ENCODE measurements at regions not wholly inside any gene's neighbourhood (a gene's known extent, or its start where the extent isn't known, plus 50 kb on each side); places are given as distances from the start of the nearest gene placed in this dataset.

DNA sequence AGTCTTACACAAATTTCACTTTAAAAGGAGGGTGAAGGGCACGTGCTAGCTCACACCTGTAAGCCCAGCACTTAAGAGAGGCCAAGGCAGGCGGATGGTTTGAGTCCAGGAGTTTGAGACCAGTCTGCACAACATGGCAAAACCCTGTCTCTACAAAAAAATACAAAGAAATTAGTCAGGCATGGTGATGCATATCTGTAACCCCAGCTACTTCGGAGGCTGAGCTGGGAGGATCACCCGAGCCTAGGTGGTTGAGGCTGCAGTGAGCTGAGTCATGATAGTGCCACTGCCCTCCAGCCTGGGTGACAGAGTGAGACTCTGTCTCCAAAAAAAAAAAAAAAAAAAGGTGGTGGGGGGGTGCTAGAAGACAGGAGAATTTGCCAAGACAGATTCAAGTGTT is 237.3 kb upstream of the KLF14 start:
- peak; percentile 74 for DNase-seq

DNA sequence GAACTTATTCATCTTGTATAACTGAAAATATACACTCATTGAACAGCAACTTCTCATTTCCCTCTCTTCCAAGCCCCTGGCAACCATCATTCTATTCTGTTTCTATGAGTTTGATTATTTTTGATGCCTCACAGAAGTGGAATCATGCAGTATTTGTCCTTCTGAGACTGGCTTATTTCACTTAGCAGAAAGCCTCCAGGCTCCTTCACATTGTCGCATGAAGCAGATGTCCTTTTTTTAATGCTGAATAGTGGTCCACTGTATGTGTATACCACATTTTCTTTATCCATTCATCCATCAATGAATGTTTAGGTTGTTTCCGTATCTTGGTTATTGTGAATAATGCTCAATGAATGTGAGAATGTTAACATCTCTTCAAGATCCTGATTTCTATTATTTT is 238.2 kb upstream of the KLF14 start:
- DNase-seq, result no peak

DNA sequence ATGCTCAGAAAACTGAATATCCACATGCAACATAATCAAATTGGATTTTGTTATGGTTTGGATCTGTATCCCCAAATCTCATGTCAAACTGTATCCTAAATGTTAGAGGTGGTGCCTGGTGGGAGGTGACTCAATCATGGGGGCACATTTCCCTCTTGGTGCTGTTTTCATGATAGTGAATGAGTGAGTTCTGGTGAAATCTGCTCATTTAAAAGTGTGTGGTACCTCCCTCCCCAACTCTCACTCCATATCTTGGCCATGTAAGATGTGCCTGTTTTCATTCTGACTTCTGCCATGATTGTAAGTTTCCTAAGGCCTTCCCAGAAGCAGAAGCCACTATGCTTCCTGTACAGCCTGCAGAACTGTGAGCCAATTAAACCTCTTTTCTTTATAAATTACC is 239.6 kb upstream of the KLF14 start:
- peak; percentile 48 for DNase-seq

- DNase-seq, result no peak
These were observed 240.2 kb upstream of the KLF14 start for GRCh38 chr7:130974169-130974568.

- no peak for DNase-seq
These were observed 240.8 kb upstream of the KLF14 start for GRCh38 chr7:130974794-130975193.

DNA sequence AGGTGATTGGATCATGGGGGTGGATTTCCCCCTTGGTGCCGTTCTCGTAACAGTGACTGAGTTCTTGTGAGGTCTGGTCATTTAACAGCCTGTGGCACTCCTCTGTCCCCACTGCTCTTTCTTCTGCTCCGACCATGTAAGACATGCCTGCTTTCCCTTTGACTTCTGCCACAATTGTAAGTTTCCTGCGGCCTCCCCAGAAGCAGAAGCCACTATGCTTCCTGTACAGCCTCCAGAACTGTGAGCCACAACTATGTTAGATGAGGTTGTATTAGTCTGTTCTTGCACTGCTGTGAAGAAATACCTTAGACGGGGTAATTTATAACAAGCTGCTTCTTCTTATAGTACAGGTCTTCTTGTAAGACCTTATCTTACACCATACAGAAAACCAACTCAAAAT is 241.7 kb upstream of the KLF14 start:
- DNase-seq, result no peak

- DNase-seq, result no peak
These were observed 248.2 kb upstream of the KLF14 start for GRCh38 chr7:130982160-130982638.

DNA sequence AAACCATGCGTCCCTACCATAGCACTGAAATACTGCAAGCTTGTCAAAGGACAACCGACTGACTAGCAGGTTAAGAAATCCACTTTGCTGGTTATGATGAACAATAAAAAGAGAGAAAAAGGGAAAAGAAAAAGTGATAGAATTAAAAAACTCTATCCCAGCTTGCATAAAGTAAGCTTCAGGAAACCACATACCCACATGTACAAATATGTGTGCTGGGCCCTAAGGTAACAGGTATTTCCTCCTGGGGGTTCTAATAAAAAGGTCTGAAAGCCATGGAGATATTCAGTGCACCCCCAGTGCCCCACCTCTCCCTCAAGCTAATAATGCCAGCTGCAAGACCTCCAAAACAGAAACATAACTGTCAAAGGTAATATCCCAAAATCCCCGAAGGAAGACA is 248.6 kb upstream of the KLF14 start:
- DNase-seq, result no peak

DNA sequence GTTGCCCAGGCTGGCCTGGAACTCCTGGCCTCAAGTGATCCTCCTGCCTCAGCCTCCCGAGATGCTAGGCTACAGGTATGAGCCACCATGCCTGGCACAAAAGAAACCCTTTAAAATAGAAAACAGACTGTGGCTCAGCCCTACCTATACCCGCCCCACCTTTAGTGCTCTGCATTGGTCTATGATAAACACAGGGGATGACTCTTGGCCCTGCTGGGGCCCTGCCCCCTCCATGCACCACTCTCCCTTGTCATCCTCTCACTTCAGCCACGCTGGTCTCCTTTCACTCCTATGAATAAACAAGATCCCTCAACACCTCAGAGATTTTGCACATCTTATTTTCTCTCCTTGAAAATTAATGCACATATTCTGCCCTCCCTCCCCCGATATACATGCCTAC is 251.4 kb upstream of the KLF14 start:
- DNase-seq, result peak; percentile 38

GRCh38 chr7:130986261-130986690 is 252.3 kb upstream of the KLF14 start:
- DNase-seq, result no peak

DNA sequence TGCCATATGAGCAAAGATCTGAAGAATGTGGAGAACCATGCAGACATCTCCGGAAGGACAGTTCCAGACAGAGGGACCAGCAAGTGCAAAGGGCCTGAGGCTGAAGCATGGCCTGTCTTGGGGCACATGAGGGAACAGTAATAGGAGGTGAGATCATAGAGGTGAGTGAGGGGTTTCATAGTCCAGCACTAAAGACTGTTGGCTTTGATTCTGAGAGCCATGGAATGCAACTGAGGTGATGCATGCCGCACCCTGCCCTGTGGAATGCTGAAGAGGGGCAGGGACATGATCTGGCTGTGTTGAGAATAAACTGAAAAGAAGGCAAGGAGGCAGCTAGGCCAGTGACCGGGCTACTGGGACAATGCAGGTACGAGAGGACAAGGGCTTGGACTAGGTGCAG is 253.1 kb upstream of the KLF14 start:
- no peak for DNase-seq

- DNase-seq, result no peak
These were observed 254.4 kb upstream of the KLF14 start for GRCh38 chr7:130988443-130988842.

DNA sequence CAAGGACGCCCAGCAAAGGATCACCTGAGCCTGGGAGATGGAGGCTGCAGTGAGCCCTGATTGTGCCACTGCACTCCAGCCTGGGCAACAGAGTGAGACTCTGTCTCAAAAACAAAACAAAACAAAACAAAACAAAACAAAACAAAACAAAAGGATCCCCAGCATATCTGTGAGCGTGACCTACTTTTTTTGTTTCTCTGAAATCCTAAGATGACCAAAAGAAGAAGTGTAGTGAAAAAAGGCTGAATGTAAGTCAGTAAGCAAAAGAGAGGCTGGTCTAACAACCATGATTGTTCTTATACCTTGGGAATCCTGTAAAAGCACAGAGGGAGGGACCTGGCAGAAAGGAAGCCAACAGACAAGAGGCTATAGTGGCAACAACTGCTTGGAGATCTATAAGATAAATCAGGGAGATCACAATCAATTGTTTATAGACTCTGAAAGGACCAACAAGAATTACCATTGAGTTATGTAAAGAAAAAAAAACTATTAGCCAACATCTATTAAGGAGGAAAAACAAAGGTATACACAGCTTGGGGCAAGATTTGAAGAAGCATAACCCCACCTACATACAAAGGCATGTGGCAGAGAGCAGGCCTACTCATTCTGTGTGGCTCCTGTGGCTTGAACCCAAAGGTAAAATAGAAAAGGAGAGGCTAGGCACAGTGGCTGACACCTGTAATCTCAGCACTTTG is 255.2 kb upstream of the KLF14 start:
- no peak for DNase-seq

- DNase-seq, result peak; percentile 22
These were observed 256.3 kb upstream of the KLF14 start for GRCh38 chr7:130990178-130990832.

DNA sequence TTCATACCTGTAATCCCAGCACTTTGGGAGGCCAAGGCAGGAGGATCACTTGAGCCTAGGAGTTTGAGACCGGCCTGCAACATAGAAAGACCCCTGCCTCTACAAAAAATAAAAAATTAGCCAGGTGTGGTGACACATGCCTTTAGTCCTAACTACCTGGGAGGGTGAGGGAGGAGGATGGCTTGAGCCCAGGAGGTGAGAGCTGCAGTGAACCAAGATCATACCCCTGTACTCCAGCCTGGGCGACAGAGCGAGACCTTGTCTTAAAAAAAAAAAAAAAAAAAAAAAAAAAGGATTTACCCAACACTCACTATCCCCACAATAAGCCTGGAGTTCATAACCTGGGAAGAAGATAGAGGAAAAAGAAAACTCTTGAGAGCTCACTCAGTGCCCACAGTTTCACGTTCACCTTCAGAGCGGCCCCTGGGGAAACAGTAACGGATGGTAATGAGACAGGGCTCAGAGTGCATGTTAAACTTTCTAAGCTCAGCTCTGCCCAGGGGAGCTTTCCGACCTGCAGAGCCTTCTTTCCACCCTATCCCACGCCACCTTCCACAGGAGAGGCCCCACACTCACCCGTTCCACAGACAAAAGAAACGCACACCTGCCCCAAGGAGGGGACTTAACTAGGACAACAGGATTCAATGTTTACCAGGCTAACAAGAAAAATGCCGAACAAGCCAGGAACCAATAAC is 259.8 kb upstream of the KLF14 start:
- no peak for DNase-seq

DNA sequence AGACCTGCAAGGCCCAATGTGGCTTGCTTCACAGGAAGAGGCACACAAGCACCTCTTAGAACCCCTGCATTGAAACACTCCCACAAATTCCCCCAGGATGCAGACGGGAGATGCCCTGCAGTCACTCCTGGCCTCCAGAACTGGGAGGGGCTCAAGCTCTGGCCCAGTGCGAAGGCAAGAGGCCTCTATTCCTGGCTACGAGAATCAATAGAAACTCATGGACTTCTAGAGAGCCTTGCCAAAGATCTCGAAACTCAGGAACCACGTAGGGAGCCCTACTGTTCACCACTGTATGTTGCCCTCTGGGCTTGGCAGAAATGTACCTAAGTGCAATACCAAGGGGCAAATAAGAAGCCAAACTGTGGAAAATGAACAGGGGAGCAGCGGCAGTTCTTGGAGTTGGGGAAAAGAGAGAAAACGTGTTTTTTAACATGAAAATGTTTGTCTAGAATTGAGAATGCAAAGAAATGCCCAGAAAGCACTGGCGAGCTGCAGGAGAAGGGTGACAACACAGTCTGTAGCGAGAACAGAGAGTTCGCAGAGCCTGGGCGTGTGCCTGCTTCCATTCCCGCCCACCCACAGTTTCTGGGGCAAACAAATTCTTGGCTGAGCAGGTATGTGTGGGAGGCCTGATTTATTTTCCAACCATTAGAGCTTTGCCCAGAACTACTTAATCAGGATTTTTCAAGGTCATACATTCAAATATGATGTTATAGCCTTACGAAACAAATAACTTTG is 260.5 kb upstream of the KLF14 start:
- peak; percentile 31 for DNase-seq

DNA sequence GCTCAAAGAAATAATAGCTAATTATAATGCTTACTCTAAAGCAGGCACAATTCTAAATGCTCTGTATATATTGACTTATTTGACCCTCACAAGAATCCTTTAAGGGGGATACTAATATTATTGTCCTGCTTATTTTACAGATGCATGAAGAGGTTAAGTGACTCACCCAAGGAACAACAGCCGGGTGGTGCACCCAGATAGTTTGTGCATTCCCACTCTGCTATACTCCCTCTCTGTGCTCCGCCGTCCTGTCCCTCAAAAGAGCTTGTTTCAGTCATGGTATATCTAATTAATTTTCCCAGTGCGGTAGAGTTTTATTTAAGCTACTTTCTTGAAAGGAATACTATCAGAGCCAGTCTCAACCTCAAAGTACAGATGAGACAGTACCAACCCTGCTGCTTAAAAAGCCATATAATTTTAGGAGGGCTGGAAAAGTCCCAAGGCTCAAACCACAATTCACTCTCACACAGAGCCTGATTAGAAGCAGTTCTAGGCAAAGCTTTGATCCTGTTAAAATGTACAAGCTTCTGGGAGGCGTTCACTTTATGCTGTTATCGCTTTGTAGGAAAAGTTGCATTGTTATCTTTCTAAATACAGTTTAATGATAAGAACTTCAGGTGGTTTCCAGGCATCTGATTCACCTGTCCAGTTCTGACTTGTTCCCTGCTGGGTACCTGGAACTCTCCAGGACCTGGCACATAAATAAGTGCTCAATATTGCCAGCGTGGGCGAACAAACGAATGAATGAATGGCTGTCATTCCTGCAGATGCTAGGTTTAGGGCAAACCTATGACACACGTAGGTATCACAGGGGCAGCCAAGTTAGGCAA is 261.5 kb upstream of the KLF14 start:
- peak; percentile 45 for DNase-seq

- no peak for DNase-seq
These were observed 262.3 kb upstream of the KLF14 start for GRCh38 chr7:130996205-130996832.

GRCh38 chr7:130996833-130997231 is 262.8 kb upstream of the KLF14 start:
- DNase-seq, result peak; percentile 42

- DNase-seq, result no peak
These were observed 265.1 kb upstream of the KLF14 start for GRCh38 chr7:130998993-130999602.

- DNase-seq, result no peak
These were observed 265.9 kb upstream of the KLF14 start for GRCh38 chr7:130999926-131000325.
